ENCODE measurements at regions not wholly inside any gene's neighbourhood (a gene's known extent, or its start where the extent isn't known, plus 50 kb on each side); places are given as distances from the start of the nearest gene placed in this dataset.

- no peak for DNase-seq (ENCODE audit: low spot score)
These were observed 181.3 kb upstream of the GMDS start for GRCh38 chr6:2426561-2427340.

- no peak for DNase-seq (ENCODE audit: low spot score)
These were observed 170.8 kb upstream of the GMDS start for GRCh38 chr6:2416128-2416712.

GRCh38 chr6:2414885-2415547 lies 169.6 kb upstream of the GMDS start:
- no peak for DNase-seq (ENCODE audit: low spot score)

GRCh38 chr6:2412731-2413130 lies 167.3 kb upstream of the GMDS start:
- no peak for DNase-seq (ENCODE audit: low spot score)

GRCh38 chr6:2410656-2411380 lies 165.4 kb upstream of the GMDS start:
- no peak for DNase-seq (ENCODE audit: low spot score)

- DNase-seq (ENCODE audit: low spot score) = no peak
These were observed 162.1 kb upstream of the GMDS start for GRCh38 chr6:2407525-2407924.

GRCh38 chr6:2404211-2404929 lies 159.0 kb upstream of the GMDS start:
- no peak for DNase-seq (ENCODE audit: low spot score)

GRCh38 chr6:2403546-2403945 lies 158.1 kb upstream of the GMDS start:
- no peak for DNase-seq (ENCODE audit: low spot score)

- no peak for DNase-seq (ENCODE audit: low spot score)
These were observed 151.6 kb upstream of the GMDS start for GRCh38 chr6:2396846-2397630.

- DNase-seq (ENCODE audit: low spot score) = no peak
These were observed 150.7 kb upstream of the GMDS start for GRCh38 chr6:2396042-2396657.

- no peak for DNase-seq (ENCODE audit: low spot score)
These were observed 143.3 kb upstream of the GMDS start for GRCh38 chr6:2388554-2389324.

GRCh38 chr6:2387445-2387844 lies 142.0 kb upstream of the GMDS start:
- DNase-seq (ENCODE audit: low spot score) = no peak

- no peak for DNase-seq (ENCODE audit: low spot score)
These were observed 140.1 kb upstream of the GMDS start for GRCh38 chr6:2385471-2385983.

GRCh38 chr6:2384528-2384927 lies 139.1 kb upstream of the GMDS start:
- DNase-seq (ENCODE audit: low spot score) = no peak

- no peak for DNase-seq (ENCODE audit: low spot score)
These were observed 136.7 kb upstream of the GMDS start for GRCh38 chr6:2381872-2382661.

GRCh38 chr6:2378891-2379652 lies 133.7 kb upstream of the GMDS start:
- DNase-seq (ENCODE audit: low spot score) = no peak

- DNase-seq (ENCODE audit: low spot score) = no peak
These were observed 132.7 kb upstream of the GMDS start for GRCh38 chr6:2378046-2378657.

Data from HuH-7.5 (cell line).